ENCODE measurements at regions not wholly inside any gene's neighbourhood (a gene's known extent, or its start where the extent isn't known, plus 50 kb on each side); places are given as distances from the start of the nearest gene placed in this dataset.

GRCh38 chr5:28766565-28767158 lies 1728.3 kb upstream of the CDH9 start:
- peak; percentile 80 for TF ChIP-seq RAD21 (IDR thresholded peaks at IDR 0.05; ENCODE audit: low read depth)
- no peak for TF ChIP-seq TEAD4 (IDR thresholded peaks at IDR 0.05)
- 0 out of 2 replicates have a peak, but pooled peaks have one; percentile 8 for TF ChIP-seq FOXM1 (IDR thresholded peaks at IDR 0.05; ENCODE audit: borderline replicate concordance, low read depth)

- TF ChIP-seq USF1 (IDR thresholded peaks at IDR 0.05) (no peak), REST (IDR thresholded peaks at IDR 0.05; ENCODE audit: low read depth) (no peak), TAF1 (IDR thresholded peaks at IDR 0.05; ENCODE audit: low read depth) (no peak), MAX (IDR thresholded peaks at IDR 0.05) (no peak), TEAD4 (IDR thresholded peaks at IDR 0.05) (no peak), FOXM1 (IDR thresholded peaks at IDR 0.05; ENCODE audit: borderline replicate concordance, low read depth) (no peak), EP300 (IDR thresholded peaks at IDR 0.05; ENCODE audit: borderline replicate concordance) (no peak), CEBPB (IDR thresholded peaks at IDR 0.05) (no peak)
Measured at GRCh38 chr5:28751396-28751795, 1713.0 kb upstream of the CDH9 start.

- TF ChIP-seq RAD21 (IDR thresholded peaks at IDR 0.05; ENCODE audit: low read depth): no peak
Measured at GRCh38 chr5:28750251-28750650, 1711.9 kb upstream of the CDH9 start.

GRCh38 chr5:28748446-28748845 lies 1710.1 kb upstream of the CDH9 start:
- TF ChIP-seq REST (IDR thresholded peaks at IDR 0.05; ENCODE audit: low read depth) (no peak), ZBTB7A (IDR thresholded peaks at IDR 0.05; ENCODE audit: low read depth) (no peak), CREB1 (IDR thresholded peaks at IDR 0.05; ENCODE audit: low read depth) (no peak), NFIC (IDR thresholded peaks at IDR 0.05) (no peak), CEBPB (IDR thresholded peaks at IDR 0.05) (no peak)

GRCh38 chr5:28743716-28744110 lies 1705.3 kb upstream of the CDH9 start:
- no peak for TF ChIP-seq FOXM1 (IDR thresholded peaks at IDR 0.05; ENCODE audit: borderline replicate concordance, low read depth)
- TF ChIP-seq CEBPB (IDR thresholded peaks at IDR 0.05): no peak
- TF ChIP-seq TCF12 (IDR thresholded peaks at IDR 0.05; ENCODE audit: low read depth): no peak
- no peak for TF ChIP-seq NFIC (IDR thresholded peaks at IDR 0.05)
- no peak for TF ChIP-seq CREB1 (IDR thresholded peaks at IDR 0.05; ENCODE audit: low read depth)
- TF ChIP-seq ZBTB7A (IDR thresholded peaks at IDR 0.05; ENCODE audit: low read depth): no peak
- no peak for TF ChIP-seq MAX (IDR thresholded peaks at IDR 0.05)
- TF ChIP-seq TAF1 (IDR thresholded peaks at IDR 0.05; ENCODE audit: low read depth): no peak
- no peak for TF ChIP-seq EGR1 (IDR thresholded peaks at IDR 0.05)
- no peak for TF ChIP-seq EP300 (IDR thresholded peaks at IDR 0.05; ENCODE audit: borderline replicate concordance)
- no peak for TF ChIP-seq USF1 (IDR thresholded peaks at IDR 0.05)
- TF ChIP-seq RAD21 (IDR thresholded peaks at IDR 0.05; ENCODE audit: low read depth): no peak
- no peak for TF ChIP-seq YY1 (IDR thresholded peaks at IDR 0.05; ENCODE audit: low read depth)
- no peak for TF ChIP-seq REST (IDR thresholded peaks at IDR 0.05; ENCODE audit: low read depth)
- no peak for TF ChIP-seq TEAD4 (IDR thresholded peaks at IDR 0.05)

All from Ishikawa (cell line).